Stimulated activated CD8-positive, alpha-beta memory T cell treated with anti-CD3 and anti-CD28 coated beads, Interleukin-12 subunit alpha, Interleukin-12 subunit beta, amount 100 ng/mL, for 1 hour (primary cell): ENCODE measurements at regions not wholly inside any gene's neighbourhood (a gene's known extent, or its start where the extent isn't known, plus 50 kb on each side); places are given as distances from the start of the nearest gene placed in this dataset.
"Not testable (repeated sequence)": the region's sequence is repeated elsewhere in the genome, so short reads cannot be mapped to it uniquely, and the experiment has no call there.

ENCODE experiments used
- DNase-seq: peaks from one replicate; pipeline ENCODE4 v3.0.0-alpha.2; 2020; ENCODE audit warnings: low read depth

- DNase-seq: no peak
Measured at GRCh38 chr1:185401019-185401418, 84.0 kb upstream of the IVNS1ABP start.

GRCh38 chr1:185400052-185400451, 83.0 kb upstream of the IVNS1ABP start:
- DNase-seq: no peak

GRCh38 chr1:185398599-185398998, 81.6 kb upstream of the IVNS1ABP start:
- DNase-seq: no peak

- DNase-seq: no peak
Measured at GRCh38 chr1:185398022-185398421, 81.0 kb upstream of the IVNS1ABP start.

- no peak for DNase-seq
Measured at GRCh38 chr1:185397183-185397582, 80.1 kb upstream of the IVNS1ABP start.

- DNase-seq: no peak
Measured at GRCh38 chr1:185396126-185396525, 79.1 kb upstream of the IVNS1ABP start.

- no peak for DNase-seq
Measured at GRCh38 chr1:185393815-185394214, 76.8 kb upstream of the IVNS1ABP start.

GRCh38 chr1:185393205-185393604, 76.2 kb upstream of the IVNS1ABP start:
- DNase-seq: no peak

GRCh38 chr1:185388815-185389214, 71.8 kb upstream of the IVNS1ABP start:
- no peak for DNase-seq

- no peak for DNase-seq
Measured at GRCh38 chr1:185388346-185388745, 71.3 kb upstream of the IVNS1ABP start.

GRCh38 chr1:185385991-185386390, 68.9 kb upstream of the IVNS1ABP start:
- DNase-seq: no peak

- not testable (repeated sequence) for DNase-seq
Measured at GRCh38 chr1:185383805-185384204, 66.8 kb upstream of the IVNS1ABP start.

- DNase-seq: no peak
Measured at GRCh38 chr1:185377831-185378230, 60.8 kb upstream of the IVNS1ABP start.

- no peak for DNase-seq
Measured at GRCh38 chr1:185376840-185377635, 60.0 kb upstream of the IVNS1ABP start.

GRCh38 chr1:185376288-185376687, 59.2 kb upstream of the IVNS1ABP start:
- no peak for DNase-seq

GRCh38 chr1:185375583-185375982, 58.5 kb upstream of the IVNS1ABP start:
- no peak for DNase-seq

- peak; percentile 3 for DNase-seq
Measured at GRCh38 chr1:185373813-185374529, 56.9 kb upstream of the IVNS1ABP start.

- no peak for DNase-seq
Measured at GRCh38 chr1:185369786-185370185, 52.7 kb upstream of the IVNS1ABP start.

- no peak for DNase-seq
Measured at GRCh38 chr1:185368913-185369491, 52.0 kb upstream of the IVNS1ABP start.

- no peak for DNase-seq
Measured at GRCh38 chr1:185368313-185368855, 51.3 kb upstream of the IVNS1ABP start.

GRCh38 chr1:185367218-185367617, 50.2 kb upstream of the IVNS1ABP start:
- no peak for DNase-seq
